ENCODE measurements at regions not wholly inside any gene's neighbourhood (a gene's known extent, or its start where the extent isn't known, plus 50 kb on each side); places are given as distances from the start of the nearest gene placed in this dataset.

- DNase-seq, result no peak
Observed at GRCh38 chr2:220446106-220446712, 818.8 kb downstream of the SLC4A3 start.

DNA sequence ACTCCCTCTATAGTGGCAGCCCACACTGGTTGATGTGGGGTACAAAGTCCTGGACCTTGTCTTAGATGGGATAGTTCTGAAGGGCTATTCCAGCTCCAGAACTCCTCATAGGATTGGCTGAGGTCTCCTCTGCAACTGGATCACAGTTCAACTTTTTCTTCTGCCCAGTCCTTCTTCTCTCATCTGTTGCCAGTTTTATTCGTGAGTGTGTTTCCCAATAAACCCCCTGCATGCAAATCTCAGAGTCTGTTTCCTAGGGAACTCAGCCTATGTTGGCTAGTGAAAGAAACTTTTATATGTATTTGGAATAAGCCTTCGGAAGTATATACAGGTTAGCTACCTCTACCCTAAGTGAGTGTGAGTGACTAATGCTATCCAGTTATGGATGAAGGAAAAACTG is 823.4 kb downstream of the SLC4A3 start:
- DNase-seq, result no peak

- no peak for DNase-seq
Observed at GRCh38 chr2:220451438-220451837, 824.0 kb downstream of the SLC4A3 start.

GRCh38 chr2:220452561-220452960 is 825.1 kb downstream of the SLC4A3 start:
- no peak for DNase-seq

GRCh38 chr2:220455351-220455990 is 828.0 kb downstream of the SLC4A3 start:
- peak; percentile 20 for DNase-seq

DNA sequence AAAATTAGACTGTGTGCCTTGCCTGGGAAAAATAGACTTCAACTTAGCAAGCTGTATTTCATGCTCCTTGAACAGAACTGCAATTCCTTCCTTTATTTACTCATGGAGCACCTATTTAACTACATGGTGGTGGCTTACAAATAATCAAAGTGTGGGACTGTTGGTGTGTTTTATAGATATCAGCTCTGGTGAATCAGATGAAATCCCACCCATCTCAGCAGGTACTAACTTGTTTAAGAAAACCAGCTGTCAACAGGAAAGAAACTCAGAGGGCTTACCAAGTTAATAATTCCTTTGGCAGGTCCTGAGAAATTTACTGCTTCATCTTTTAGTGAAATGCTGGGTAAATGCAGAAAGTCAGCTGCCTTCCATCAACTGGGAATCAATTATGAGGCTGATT is 830.6 kb downstream of the SLC4A3 start:
- DNase-seq, result no peak

DNA sequence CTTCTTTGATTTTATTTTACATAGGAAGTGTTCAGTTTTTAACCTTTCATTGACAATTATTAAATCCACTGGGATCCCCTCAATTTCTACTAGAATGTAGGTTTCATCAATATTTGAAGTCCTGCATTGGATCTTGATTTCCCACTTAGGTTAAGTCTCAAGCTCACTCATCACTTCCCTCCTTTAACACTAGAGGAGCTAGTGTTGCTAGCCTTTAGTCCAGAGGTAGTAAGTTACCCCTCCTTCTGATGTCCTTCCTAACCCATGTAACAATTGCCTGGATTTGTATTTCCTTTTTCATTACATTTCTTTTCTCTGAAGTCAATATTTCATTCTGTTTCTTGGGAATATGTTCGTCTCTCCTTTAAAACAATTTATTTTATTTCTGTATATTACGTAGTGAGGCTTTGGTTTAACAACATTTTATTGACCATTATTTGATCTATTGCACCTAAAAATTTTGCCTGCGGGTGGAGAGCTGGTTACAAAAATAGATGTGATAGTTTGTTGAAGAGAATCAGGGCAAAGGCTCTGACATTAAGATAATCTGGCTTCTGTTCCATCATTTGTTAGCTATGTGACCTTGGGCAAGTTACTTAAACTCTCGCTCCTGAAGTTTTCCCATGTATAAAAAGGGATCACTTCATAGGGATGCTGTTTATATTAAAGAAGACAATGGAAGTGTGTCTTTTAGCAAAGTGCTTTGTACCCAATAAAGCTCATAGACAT is 833.0 kb downstream of the SLC4A3 start:
- no peak for DNase-seq

- no peak for DNase-seq
Observed at GRCh38 chr2:220463876-220464275, 836.4 kb downstream of the SLC4A3 start.

GRCh38 chr2:220465700-220466099 is 838.3 kb downstream of the SLC4A3 start:
- DNase-seq, result no peak

- no peak for DNase-seq
Observed at GRCh38 chr2:220466251-220466691, 838.8 kb downstream of the SLC4A3 start.

GRCh38 chr2:220469201-220469600 is 841.8 kb downstream of the SLC4A3 start:
- no peak for DNase-seq

GRCh38 chr2:220473611-220474010 is 846.2 kb downstream of the SLC4A3 start:
- no peak for DNase-seq

DNA sequence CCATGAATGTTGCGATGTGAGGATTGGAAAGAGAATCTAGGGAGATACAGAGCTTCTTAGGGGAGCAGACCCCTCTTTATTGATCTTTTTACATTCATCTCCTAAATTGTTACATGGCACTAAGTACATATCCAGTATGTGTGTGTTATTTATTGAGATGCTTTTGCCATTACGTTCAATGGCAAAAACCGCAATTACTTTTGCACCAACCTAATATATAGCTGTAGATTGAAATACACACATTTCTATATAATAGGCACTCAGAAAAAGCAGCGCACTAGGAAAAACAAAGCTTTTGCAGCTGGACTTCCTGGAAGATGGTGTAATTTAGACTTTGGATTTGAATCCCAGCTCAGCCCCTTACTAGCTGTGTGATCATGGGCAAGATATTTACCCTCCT is 849.4 kb downstream of the SLC4A3 start:
- no peak for DNase-seq

GRCh38 chr2:220478305-220479058 is 851.1 kb downstream of the SLC4A3 start:
- no peak for DNase-seq

GRCh38 chr2:220482716-220483115 is 855.3 kb downstream of the SLC4A3 start:
- DNase-seq, result no peak

- no peak for DNase-seq
Observed at GRCh38 chr2:220489121-220489520, 861.7 kb downstream of the SLC4A3 start.

DNA sequence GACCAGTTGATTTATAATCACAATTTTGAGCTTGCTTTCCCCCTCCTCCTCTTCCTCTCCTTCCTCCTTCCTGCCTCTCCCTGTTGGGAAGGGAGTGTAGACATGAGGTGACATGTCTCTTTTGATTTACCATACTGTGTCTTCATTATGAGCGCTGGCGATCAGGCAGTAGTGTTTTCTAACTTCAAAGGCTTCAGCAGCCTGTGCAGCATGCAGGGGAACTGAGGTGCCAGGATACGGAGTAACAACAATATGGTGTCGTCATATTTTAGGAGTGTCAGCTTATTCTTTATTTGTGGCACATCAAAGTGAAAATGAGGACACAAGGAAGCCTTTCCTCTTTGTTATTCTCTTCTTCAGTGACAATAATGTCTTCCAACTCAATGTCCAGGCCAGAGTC is 864.2 kb downstream of the SLC4A3 start:
- no peak for DNase-seq

DNA sequence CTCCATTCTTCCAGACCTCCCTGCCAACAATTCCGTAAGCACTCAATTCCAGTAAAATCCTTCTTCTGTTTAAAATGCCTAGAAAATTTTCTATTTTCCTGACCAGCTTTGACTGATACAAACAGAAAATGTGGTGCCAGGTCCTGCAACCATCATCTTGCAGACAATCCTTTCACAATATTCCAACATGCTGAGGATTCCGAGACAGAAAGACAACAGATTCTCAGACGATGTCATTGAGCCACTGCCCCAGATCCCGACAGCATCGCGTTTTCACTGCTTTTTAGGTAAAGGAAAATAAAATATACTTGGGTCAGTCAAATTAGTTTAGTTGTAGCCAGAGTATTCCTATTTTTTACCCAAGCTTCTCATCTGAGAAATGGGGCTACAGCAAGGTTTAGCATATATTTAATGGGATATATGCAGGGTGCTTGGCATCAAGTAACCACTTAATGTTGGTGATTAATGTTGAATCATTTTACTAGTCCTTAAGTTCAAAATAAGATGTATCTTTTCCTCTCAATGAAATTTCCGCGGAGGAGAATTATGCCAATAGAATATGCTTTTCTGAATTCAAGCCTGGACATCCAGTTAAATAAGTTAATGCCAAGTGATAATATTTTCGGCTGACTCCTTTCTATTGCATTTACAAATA is 866.6 kb downstream of the SLC4A3 start:
- DNase-seq, result no peak

GRCh38 chr2:220496513-220496912 is 869.1 kb downstream of the SLC4A3 start:
- DNase-seq, result no peak

DNA sequence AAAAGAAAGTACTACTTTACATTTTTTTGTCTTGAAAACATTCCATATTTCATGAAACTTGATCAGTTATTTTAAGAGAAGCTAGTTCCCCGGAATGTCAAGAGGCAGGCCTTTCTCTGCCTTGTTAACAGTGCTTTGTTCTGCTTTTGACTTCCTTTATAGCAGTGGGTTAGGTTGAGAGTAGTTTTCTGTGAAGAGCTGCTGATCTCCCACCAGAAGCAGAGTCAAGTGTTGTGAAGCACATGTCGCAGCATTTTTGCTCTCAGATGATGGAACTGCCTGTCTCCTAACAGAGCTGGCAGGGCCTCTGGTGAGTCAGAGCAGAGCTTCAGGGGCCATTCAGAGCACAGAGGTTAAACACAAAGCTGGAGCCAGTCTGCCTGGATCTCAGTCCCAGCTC is 871.8 kb downstream of the SLC4A3 start:
- DNase-seq, result peak; percentile 18

- no peak for DNase-seq
Observed at GRCh38 chr2:220502539-220502938, 875.1 kb downstream of the SLC4A3 start.

- no peak for DNase-seq
Observed at GRCh38 chr2:220503431-220503830, 876.0 kb downstream of the SLC4A3 start.

Data from hindlimb muscle (tissue), 1 donor.